ENCODE measurements at regions not wholly inside any gene's neighbourhood (a gene's known extent, or its start where the extent isn't known, plus 50 kb on each side); places are given as distances from the start of the nearest gene placed in this dataset.

DNA sequence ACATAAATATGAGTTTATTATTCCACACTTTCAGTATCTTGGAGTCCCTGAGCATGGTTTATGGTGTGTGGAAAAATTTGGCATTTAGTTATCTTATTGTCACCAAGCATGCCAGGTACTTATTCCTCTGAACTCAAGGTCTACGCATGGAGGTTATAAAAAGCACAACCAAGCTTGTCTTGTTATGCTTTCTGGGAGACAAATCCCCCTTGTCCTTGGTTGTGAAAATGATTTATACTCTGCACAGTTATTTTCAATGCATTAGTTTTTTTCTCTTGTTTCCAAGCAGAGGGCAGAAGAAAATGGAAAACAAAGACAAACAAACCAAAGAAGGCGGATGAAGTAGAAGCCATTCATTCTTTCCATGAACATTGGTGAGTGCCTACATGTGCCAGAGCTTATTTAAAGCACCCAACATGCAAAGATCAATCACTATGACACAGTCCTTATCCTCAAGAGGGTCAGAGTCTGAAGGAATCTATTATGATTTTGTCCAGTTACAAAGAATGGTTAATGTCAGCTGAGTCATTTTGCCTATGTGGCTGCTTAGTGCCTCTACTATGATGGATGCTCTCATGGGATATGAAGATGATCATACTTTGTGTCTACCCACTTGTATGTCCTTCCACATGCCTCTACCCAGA, 323.1 kb downstream of the TENT4A start:
- Mint-ChIP-seq H3K9me3 (ENCODE audit: unreplicated experiment) (peaks cover 8% of the 10 kb centered on the region), H3K4me3 (ENCODE audit: unreplicated experiment) (no peak overlapping the region), H3K27ac (ENCODE audit: low read depth, unreplicated experiment) (no peak overlapping the region), H3K27me3 (ENCODE audit: insufficient read depth, unreplicated experiment) (peaks cover 17% of the 10 kb centered on the region), H3K4me1 (ENCODE audit: insufficient read depth, unreplicated experiment) (no peaks in the 10 kb centered on the region), H3K36me3 (ENCODE audit: insufficient read depth, unreplicated experiment) (no peaks in the 10 kb centered on the region)
- BruUV-seq (replicated peaks) = no TSS peak
- intact Hi-C loops (cut with micrococcal nuclease) = no loop called here
- no peak for TF ChIP-seq CTCF (IDR thresholded peaks at IDR 0.05; ENCODE audit: unreplicated experiment)
- ChIA-PET POLR2A (interaction anchor here (1.4 kb wide), 1 partner anchor 14 kb away, joined by 4 read pairs; no protein-coding TSS in a partner anchor), CTCF (no interaction called here)
- DNase-seq (ENCODE audit: unreplicated experiment) = no peak

DNA sequence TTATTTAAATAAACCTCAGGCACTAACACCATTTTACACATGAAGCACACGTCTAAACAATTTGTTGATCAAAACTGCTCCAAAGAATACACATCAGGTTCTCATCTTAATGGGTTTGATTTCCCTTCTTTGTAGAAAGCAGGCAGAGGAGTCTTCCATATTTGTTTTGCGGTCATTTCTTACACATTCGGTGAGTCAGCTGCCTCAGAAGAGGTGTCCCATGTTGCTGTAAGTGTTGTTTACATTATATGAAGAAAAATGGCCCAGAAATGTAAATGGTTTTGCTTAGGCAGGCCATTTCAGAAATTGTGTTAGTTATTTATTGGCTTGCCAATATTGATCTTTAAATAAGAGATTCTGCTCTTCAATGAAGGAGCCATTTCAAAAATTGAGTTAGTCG, 325.8 kb downstream of the TENT4A start:
- intact Hi-C loops (cut with micrococcal nuclease) = no loop called here
- POLR2A ChIA-PET = no interaction called here
- Mint-ChIP-seq H3K4me3 (ENCODE audit: unreplicated experiment) (no peak overlapping the region), H3K27ac (ENCODE audit: low read depth, unreplicated experiment) (no peak overlapping the region), H3K9me3 (ENCODE audit: unreplicated experiment) (peaks cover 3% of the 10 kb centered on the region), H3K27me3 (ENCODE audit: insufficient read depth, unreplicated experiment) (peaks cover 20% of the 10 kb centered on the region), H3K36me3 (ENCODE audit: insufficient read depth, unreplicated experiment) (no peaks in the 10 kb centered on the region), H3K4me1 (ENCODE audit: insufficient read depth, unreplicated experiment) (no peaks in the 10 kb centered on the region)
- CTCF ChIA-PET = no interaction called here
- no peak for TF ChIP-seq CTCF (IDR thresholded peaks at IDR 0.05; ENCODE audit: unreplicated experiment)
- no TSS peak for BruUV-seq (replicated peaks)
- DNase-seq (ENCODE audit: unreplicated experiment) = no peak

GRCh38 chr5:7040111-7040510, 326.9 kb downstream of the TENT4A start:
- Mint-ChIP-seq H3K36me3 (ENCODE audit: insufficient read depth, unreplicated experiment) (no peaks in the 10 kb centered on the region), H3K4me3 (ENCODE audit: unreplicated experiment) (no peak overlapping the region), H3K4me1 (ENCODE audit: insufficient read depth, unreplicated experiment) (no peaks in the 10 kb centered on the region), H3K27me3 (ENCODE audit: insufficient read depth, unreplicated experiment) (peaks cover 20% of the 10 kb centered on the region), H3K27ac (ENCODE audit: low read depth, unreplicated experiment) (no peak overlapping the region), H3K9me3 (ENCODE audit: unreplicated experiment) (no peaks in the 10 kb centered on the region)
- ChIA-PET CTCF (no interaction called here), POLR2A (no interaction called here)
- intact Hi-C loops (cut with micrococcal nuclease) = no loop called here
- TF ChIP-seq CTCF (IDR thresholded peaks at IDR 0.05; ENCODE audit: unreplicated experiment) = no peak
- no peak for DNase-seq (ENCODE audit: unreplicated experiment)
- BruUV-seq (replicated peaks) = no TSS peak

GRCh38 chr5:7043797-7044196, 330.6 kb downstream of the TENT4A start:
- POLR2A ChIA-PET = no interaction called here
- Mint-ChIP-seq H3K9me3 (ENCODE audit: unreplicated experiment) (no peaks in the 10 kb centered on the region), H3K27me3 (ENCODE audit: insufficient read depth, unreplicated experiment) (peaks cover 20% of the 10 kb centered on the region), H3K4me1 (ENCODE audit: insufficient read depth, unreplicated experiment) (no peaks in the 10 kb centered on the region), H3K4me3 (ENCODE audit: unreplicated experiment) (no peak overlapping the region), H3K36me3 (ENCODE audit: insufficient read depth, unreplicated experiment) (no peaks in the 10 kb centered on the region), H3K27ac (ENCODE audit: low read depth, unreplicated experiment) (no peak overlapping the region)
- no TSS peak for BruUV-seq (replicated peaks)
- TF ChIP-seq CTCF (IDR thresholded peaks at IDR 0.05; ENCODE audit: unreplicated experiment) = no peak
- intact Hi-C loops (cut with micrococcal nuclease) = no loop called here
- CTCF ChIA-PET = no interaction called here
- DNase-seq (ENCODE audit: unreplicated experiment) = no peak

Measured in MCF 10A (cell line).